ENCODE measurements at regions not wholly inside any gene's neighbourhood (a gene's known extent, or its start where the extent isn't known, plus 50 kb on each side); places are given as distances from the start of the nearest gene placed in this dataset.
A peak's percentile ranks its signal among the peaks of the same experiment; 100 is the strongest.

DNA sequence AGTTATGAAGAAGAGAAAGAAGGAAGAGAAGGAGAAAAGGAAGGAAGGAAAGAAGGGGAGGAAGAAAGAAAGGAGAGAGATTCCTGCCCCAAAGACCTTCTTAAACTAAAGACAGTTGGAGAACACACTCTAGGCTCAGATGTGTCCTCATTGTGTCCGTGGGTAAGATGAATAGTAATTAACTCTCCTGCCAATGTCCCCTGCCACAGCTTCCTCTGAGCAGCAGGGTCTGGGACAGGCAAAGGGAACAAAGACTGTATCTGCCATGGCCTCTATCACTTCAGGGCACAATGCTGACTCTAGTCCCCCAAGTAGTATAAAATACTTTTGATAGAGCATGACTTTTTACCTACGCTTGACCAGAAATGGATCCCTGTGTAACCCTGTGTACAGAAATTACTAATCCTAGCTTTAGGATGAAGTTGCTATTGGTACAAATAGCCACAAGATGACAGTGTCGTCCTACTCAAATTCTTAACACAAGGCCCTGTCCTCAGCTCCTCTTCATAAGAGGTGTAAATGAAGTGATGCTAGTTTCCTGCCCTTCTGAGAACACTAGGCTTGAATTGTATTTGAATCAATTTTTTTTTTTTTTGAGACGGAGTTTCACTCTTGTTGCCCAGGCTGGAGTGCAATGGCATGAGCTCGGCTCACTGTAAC, 186.2 kb upstream of the GPR12 start:
- FAIRE-seq (no peak), DNase-seq (ENCODE audit: insufficient read length) (no peak)
- no peak for TF ChIP-seq POLR2A (IDR thresholded peaks at IDR 0.05; ENCODE audit: low read depth, low read length)
- TF ChIP-seq TAF1 (IDR thresholded peaks at IDR 0.05; ENCODE audit: borderline replicate concordance, low read depth, low read length) = no peak
- no peak for TF ChIP-seq POLR2AphosphoS5 (IDR thresholded peaks at IDR 0.05; ENCODE audit: low read depth, low read length)

DNA sequence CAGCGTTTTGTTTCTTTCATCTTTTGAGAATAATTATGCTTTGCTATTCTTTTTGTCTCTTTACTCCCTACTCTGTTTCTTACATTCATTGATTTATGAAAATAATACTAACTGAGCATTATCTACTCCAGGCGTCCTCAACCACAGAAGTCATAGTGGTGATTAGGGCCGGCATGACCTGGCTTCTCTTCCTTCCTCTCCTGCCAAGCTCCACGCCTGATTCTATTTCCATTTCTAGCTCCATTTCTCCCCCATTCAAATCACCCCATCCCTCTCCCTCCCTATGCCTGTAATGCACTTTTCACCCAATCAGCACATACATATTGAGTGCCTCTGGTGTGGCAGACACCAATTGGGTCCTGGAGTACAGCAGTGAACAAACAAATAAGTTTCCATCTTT, 183.2 kb upstream of the GPR12 start:
- DNase-seq (ENCODE audit: insufficient read length) (no peak), FAIRE-seq (no peak)
- TF ChIP-seq POLR2A (IDR thresholded peaks at IDR 0.05; ENCODE audit: low read depth, low read length) (no peak), POLR2AphosphoS5 (IDR thresholded peaks at IDR 0.05; ENCODE audit: low read depth, low read length) (no peak), TAF1 (IDR thresholded peaks at IDR 0.05; ENCODE audit: borderline replicate concordance, low read depth, low read length) (no peak)

DNA sequence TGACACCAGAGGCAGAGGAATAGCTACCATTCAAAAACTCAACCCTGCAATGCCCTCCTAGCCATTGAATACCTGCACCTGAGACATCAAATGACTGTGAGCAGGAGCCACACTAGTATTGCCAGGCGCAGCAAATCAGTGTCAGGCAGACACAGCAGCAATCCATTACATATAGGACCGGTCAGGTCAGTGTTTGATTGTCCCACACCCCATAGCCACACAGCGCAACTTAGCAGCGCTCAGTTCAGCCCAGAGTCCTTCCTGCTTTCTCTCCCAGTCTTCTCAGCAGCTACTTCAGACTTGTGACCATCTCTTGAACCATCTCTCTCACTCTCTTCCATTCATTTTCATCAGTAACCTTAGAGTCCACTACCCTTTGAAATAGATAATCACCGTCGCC, 181.6 kb upstream of the GPR12 start:
- no peak for DNase-seq (ENCODE audit: insufficient read length)
- TF ChIP-seq TAF1 (IDR thresholded peaks at IDR 0.05; ENCODE audit: borderline replicate concordance, low read depth, low read length) (no peak), POLR2AphosphoS5 (IDR thresholded peaks at IDR 0.05; ENCODE audit: low read depth, low read length) (no peak), POLR2A (IDR thresholded peaks at IDR 0.05; ENCODE audit: low read depth, low read length) (no peak)
- no peak for FAIRE-seq

DNA sequence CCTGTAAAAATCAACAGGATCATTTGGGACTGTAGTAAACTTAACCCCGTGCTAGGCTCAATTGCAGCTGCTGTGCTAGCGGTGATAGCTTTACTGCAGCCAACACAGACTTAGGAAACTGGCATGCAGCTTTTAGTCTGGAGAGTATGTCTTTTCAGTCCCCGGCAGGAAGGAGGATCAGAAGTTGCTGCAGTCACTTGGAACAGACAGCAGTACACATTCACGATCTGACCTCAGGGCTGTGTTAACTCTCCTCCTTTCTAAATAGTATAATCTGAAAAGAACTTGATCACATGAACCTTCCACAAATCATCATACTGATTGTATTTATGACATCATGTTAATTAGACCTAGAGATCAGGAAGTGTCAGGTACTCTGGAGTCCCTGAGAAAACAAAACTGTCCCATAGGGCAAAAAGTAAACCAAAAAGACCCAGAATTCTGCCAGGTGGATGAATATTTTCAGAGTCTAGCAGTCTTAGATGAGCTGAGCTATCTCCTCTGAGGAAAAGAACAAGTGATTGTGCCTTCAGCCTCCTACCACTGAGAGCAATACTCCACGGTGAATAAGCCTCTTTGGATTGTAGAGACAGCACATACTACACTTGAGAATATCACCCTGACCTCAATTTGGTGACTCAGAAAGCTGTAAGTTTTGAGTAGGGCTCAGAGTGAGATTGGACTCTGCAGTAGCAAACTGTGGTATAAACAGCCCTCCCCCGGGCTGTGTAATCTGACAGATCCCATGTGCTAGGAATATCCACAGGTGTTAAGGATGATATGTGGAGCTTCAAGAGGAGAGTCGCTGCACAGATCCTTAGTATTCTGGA, 181.0 kb upstream of the GPR12 start:
- TF ChIP-seq POLR2AphosphoS5 (IDR thresholded peaks at IDR 0.05; ENCODE audit: low read depth, low read length) (no peak), TAF1 (IDR thresholded peaks at IDR 0.05; ENCODE audit: borderline replicate concordance, low read depth, low read length) (no peak), POLR2A (IDR thresholded peaks at IDR 0.05; ENCODE audit: low read depth, low read length) (no peak)
- DNase-seq (ENCODE audit: insufficient read length) (no peak), FAIRE-seq (no peak)

DNA sequence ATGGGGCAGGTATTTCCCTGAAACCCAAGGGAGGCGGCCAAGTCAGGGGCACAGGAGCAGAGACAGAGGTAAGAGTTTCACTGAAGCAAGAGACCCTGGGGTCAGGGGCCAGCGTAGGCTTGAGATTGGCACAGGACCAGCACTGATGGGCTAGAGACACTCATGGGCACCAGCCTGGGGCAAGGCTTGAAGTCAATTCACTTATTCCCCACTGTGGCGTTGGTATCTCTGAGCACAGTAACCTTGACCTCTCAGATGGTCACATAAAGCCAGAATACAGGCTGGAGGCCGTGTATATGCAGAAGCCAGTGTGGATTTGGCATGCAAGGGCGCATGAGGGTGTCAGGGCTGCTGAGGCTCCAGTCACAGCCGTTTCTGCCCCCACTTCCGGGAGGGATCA, 173.5 kb upstream of the GPR12 start:
- no peak for TF ChIP-seq POLR2A (IDR thresholded peaks at IDR 0.05; ENCODE audit: low read depth, low read length)
- no peak for TF ChIP-seq TAF1 (IDR thresholded peaks at IDR 0.05; ENCODE audit: borderline replicate concordance, low read depth, low read length)
- TF ChIP-seq POLR2AphosphoS5 (IDR thresholded peaks at IDR 0.05; ENCODE audit: low read depth, low read length) = no peak
- no peak for DNase-seq (ENCODE audit: insufficient read length)
- FAIRE-seq = no peak

DNA sequence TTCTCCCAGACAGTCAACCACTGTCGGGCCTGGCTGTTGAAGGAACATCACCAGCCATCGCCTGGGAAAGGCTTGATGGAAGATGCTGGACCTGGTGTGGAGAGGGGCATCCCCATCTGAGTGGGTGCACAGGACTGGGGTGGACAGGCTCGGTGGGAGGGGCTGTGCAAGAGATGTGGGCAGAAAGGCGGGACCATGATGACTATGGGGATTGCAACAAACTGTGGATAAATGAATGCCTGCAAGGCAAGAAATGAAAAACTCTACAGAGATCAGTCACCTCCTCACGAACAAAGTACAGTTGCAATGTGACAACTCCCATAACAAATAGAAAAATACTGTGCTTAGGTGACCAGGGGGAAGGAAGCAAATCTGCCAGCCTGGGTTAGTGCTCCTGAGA, 171.9 kb upstream of the GPR12 start:
- FAIRE-seq = no peak
- no peak for TF ChIP-seq POLR2A (IDR thresholded peaks at IDR 0.05; ENCODE audit: low read depth, low read length)
- no peak for TF ChIP-seq TAF1 (IDR thresholded peaks at IDR 0.05; ENCODE audit: borderline replicate concordance, low read depth, low read length)
- no peak for TF ChIP-seq POLR2AphosphoS5 (IDR thresholded peaks at IDR 0.05; ENCODE audit: low read depth, low read length)
- DNase-seq (ENCODE audit: insufficient read length) = no peak

DNA sequence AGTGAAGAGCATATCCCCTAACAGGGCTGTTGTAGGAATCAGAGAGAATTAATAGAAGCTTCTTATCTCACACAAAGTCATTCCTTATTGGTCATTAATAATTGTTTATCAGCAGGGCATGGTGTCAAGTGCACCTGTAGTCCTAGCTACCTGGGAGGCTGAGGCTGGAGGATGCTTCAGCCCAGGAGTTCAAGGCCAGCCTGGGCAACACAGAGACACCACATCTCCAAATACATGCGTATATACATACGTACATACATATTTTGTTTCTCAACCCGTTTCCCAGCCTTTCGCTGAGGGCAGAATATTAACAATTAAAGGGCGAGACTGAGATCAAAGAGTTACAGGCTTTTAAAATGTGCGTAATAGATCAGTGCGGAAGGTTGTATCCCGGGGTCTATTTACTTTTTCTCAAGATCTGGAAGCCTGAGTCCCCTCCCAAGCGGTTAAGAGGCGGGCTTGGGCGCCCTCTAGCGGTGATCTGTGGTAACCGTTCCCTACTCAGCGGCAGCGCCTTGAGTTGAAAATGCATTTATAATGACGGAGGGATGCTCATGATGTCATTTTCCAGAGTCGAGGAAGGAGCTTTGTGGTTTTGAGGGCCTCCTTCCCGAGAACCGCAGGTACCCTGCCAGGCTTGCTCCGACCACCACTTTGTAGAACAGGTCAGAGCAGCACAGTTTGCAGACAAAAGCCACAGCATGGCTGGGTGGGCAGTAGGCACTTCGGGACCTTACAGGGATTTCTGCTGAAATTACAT, 169.6 kb upstream of the GPR12 start:
- FAIRE-seq = peak; percentile 82
- TF ChIP-seq POLR2AphosphoS5 (IDR thresholded peaks at IDR 0.05; ENCODE audit: low read depth, low read length) (no peak), TAF1 (IDR thresholded peaks at IDR 0.05; ENCODE audit: borderline replicate concordance, low read depth, low read length) (no peak), POLR2A (IDR thresholded peaks at IDR 0.05; ENCODE audit: low read depth, low read length) (no peak)
- peak; percentile 55 for DNase-seq (ENCODE audit: insufficient read length)

DNA sequence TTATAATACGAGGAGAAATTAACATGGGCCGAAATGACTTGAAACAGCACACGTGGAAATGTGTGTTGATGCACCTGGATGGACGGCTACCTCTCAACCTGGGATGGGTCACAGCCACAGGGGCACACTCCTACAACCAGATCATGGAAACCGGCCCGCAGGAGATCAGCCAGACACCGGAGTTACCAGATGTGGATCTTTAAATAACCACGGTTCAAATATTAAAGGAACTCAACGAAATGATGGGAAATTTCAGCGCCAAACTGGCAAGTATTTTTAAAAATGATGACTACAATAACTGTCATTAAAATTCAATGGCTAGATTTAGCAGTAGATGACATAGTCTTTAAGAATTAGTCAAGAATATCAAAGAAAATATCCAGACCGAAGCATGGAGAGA, 166.9 kb upstream of the GPR12 start:
- no peak for FAIRE-seq
- no peak for TF ChIP-seq POLR2A (IDR thresholded peaks at IDR 0.05; ENCODE audit: low read depth, low read length)
- TF ChIP-seq POLR2AphosphoS5 (IDR thresholded peaks at IDR 0.05; ENCODE audit: low read depth, low read length) = no peak
- no peak for TF ChIP-seq TAF1 (IDR thresholded peaks at IDR 0.05; ENCODE audit: borderline replicate concordance, low read depth, low read length)
- DNase-seq (ENCODE audit: insufficient read length) = no peak

DNA sequence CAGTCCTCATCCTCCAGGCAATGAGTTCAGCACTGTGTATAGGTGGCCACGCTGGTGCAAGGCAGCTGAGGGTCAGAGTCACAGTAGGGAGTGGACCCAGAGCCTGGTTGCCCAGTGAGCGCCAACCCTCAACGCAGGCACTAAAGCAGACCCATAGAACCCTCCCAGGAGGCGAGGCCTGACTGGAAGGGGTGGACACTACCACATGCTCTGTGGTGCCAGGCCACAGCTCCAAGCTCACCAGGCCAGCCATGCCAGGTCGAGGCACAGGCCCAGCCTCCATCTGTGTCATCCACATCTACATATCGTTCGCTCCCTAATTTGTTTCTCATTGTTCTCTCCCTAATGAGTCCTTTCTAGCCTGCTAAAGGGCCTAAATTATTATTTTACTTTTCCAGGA, 165.8 kb upstream of the GPR12 start:
- DNase-seq (ENCODE audit: insufficient read length) (no peak), FAIRE-seq (no peak)
- TF ChIP-seq TAF1 (IDR thresholded peaks at IDR 0.05; ENCODE audit: borderline replicate concordance, low read depth, low read length) (no peak), POLR2A (IDR thresholded peaks at IDR 0.05; ENCODE audit: low read depth, low read length) (no peak), POLR2AphosphoS5 (IDR thresholded peaks at IDR 0.05; ENCODE audit: low read depth, low read length) (no peak)

DNA sequence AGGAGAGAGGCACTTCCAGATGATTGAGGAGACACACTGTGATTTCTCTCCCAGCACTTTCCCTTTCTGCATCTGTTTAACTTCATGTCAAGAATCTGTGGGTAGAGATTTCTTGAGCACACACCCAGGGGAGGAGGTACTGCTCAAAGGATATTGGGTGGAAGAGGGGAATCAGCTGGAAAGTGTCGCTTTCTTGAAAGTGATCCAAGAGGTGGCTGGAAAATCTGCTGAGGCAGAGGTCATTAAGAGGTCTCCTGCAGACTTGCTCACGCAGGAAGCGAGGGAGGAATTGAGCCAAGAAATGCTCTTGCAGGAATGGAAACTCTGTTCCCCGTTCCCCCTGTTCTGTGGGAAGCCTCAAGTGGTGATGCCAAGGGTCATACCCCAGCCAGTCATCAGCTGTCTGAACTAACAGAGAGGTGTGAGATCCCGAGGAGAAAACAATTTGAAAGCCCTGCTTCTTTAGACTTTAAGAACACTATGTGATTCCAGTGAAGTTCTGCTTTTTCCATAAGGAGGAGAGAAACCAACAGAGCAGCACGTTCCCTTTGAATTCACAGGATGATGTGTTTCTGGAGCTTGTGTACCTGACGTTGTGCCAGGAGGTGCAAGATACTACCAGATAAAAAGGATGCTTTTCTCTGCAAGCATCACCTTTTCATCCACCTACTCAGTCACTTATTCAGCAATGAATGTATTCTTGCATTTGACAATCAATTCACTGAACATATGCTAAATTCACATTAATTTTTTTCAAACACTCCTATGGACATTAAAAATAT, 163.4 kb upstream of the GPR12 start:
- TF ChIP-seq POLR2AphosphoS5 (IDR thresholded peaks at IDR 0.05; ENCODE audit: low read depth, low read length) = no peak
- no peak for TF ChIP-seq POLR2A (IDR thresholded peaks at IDR 0.05; ENCODE audit: low read depth, low read length)
- no peak for TF ChIP-seq TAF1 (IDR thresholded peaks at IDR 0.05; ENCODE audit: borderline replicate concordance, low read depth, low read length)
- no peak for FAIRE-seq

DNA sequence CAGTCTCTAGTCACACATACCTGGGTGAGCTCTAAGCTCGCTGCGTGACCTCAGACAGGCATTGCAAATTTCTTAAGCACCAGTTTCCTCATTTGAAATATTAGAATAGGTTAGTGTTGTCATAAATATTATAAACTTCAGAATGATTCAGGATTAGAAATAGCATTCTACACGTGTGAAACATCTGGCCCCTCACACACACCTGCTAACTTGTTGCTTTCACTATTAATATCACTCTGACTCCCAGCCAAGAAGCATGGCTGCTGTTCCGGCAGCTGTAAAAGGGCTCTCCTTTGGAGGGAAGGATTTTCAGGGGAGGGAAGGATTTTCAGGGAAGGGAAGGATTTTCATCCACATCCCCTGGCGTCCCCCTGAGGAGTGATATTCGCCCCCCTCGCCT, 161.3 kb upstream of the GPR12 start:
- TF ChIP-seq TAF1 (IDR thresholded peaks at IDR 0.05; ENCODE audit: borderline replicate concordance, low read depth, low read length) (no peak), POLR2AphosphoS5 (IDR thresholded peaks at IDR 0.05; ENCODE audit: low read depth, low read length) (no peak), POLR2A (IDR thresholded peaks at IDR 0.05; ENCODE audit: low read depth, low read length) (no peak)

More for the DNA sequence above, 163.4 kb upstream of the GPR12 start:
- no peak for DNase-seq (ENCODE audit: insufficient read length)

More for the DNA sequence above, 161.3 kb upstream of the GPR12 start:
- FAIRE-seq (no peak), DNase-seq (ENCODE audit: insufficient read length) (no peak)

Data from GM12892 (cell line).